Smooth muscle cell (in vitro differentiated cells): ENCODE measurements at regions not wholly inside any gene's neighbourhood (a gene's known extent, or its start where the extent isn't known, plus 50 kb on each side); places are given as distances from the start of the nearest gene placed in this dataset.

ENCODE experiments used
- DNase-seq: peaks from one replicate; lab custom pipeline; 2025; ENCODE audit not compliant: unreplicated experiment; lab: John Stamatoyannopoulos, UW
- H2AFZ ChIP-seq: fragments of 200-600 bp; sonication (generic); 2 replicates; pipeline ENCODE4 v1.6.0; 2016; ENCODE audit warnings: antibody characterized with exemption, low read depth, mild to moderate bottlenecking
- H3F3A ChIP-seq: fragments of 200-600 bp; sonication (generic); 2 replicates; pipeline ENCODE4 v1.6.0; 2017; ENCODE audit warnings: antibody characterized with exemption, low read depth
- H3K27ac ChIP-seq: fragments of 200-600 bp; sonication (generic); 2 replicates; pipeline ENCODE4 v1.5.1; 2016; ENCODE audit warnings: low read depth, mild to moderate bottlenecking
- H3K27me3 ChIP-seq: fragments of 200-600 bp; sonication (generic); 2 replicates; pipeline ENCODE4 v1.6.1; 2016; ENCODE audit warnings: low read depth, mild to moderate bottlenecking
- H3K36me3 ChIP-seq: fragments of 200-600 bp; sonication (generic); 2 replicates; pipeline ENCODE4 v1.5.1; 2016; ENCODE audit warnings: low read depth
- H3K4me1 ChIP-seq: fragments of 200-600 bp; sonication (generic); 2 replicates; pipeline ENCODE4 v1.5.1; 2016; ENCODE audit warnings: low read depth
- H3K4me2 ChIP-seq: fragments of 200-600 bp; sonication (generic); 2 replicates; pipeline ENCODE4 v1.6.0; 2016; ENCODE audit warnings: mild to moderate bottlenecking
- H3K4me3 ChIP-seq: fragments of 200-600 bp; sonication (generic); 2 replicates; pipeline ENCODE4 v1.5.1; 2016; ENCODE audit warnings: mild to moderate bottlenecking
- H3K79me2 ChIP-seq: fragments of 200-600 bp; sonication (generic); 2 replicates; pipeline ENCODE4 v1.6.0; 2016; ENCODE audit warnings: low read depth, mild to moderate bottlenecking
- H3K9ac ChIP-seq: fragments of 200-600 bp; sonication (generic); 2 replicates; pipeline ENCODE4 v1.6.0; 2016; ENCODE audit warnings: low read depth
- H3K9me3 ChIP-seq: fragments of 200-600 bp; sonication (generic); replicated peaks from 2 replicates; pipeline ENCODE4 v1.5.1; 2016; ENCODE audit warnings: low read depth
- H4K20me1 ChIP-seq: fragments of 200-600 bp; sonication (generic); 2 replicates; pipeline ENCODE4 v1.6.0; 2016; ENCODE audit warnings: low read depth
- CTCF ChIP-seq: fragments of 200-600 bp; sonication (generic); IDR thresholded peaks from 2 replicates; pipeline ENCODE4 v1.5.1; 2017; ENCODE audit warnings: borderline replicate concordance, mild to moderate bottlenecking, antibody characterized with exemption; ENCODE audit not compliant: insufficient read depth, poor library complexity, severe bottlenecking
- whole genome bisulfite sequencing: methylation state at CpG from one replicate; pipeline ENCODE4 v1.1.7; 2016; ENCODE audit warnings: low lambda C conversion rate; 5-methylcytosine and 5-hydroxymethylcytosine counted together

GRCh38 chr4:179601671-179602070 is 2159.4 kb upstream of the AGA start:
- H3K4me1 ChIP-seq: no peaks in the 10 kb centered on the region
- no peak overlapping the region for H3K27ac ChIP-seq
- no peaks in the 10 kb centered on the region for H4K20me1 ChIP-seq
- H3K27me3 ChIP-seq: no peaks in the 10 kb centered on the region
- H3K4me3 ChIP-seq: no peak overlapping the region
- 52% methylated on average over 2 of the region's 2 CpGs for WGBS
- H3F3A ChIP-seq: no peaks in the 10 kb centered on the region
- no peaks in the 10 kb centered on the region for H3K79me2 ChIP-seq
- H3K36me3 ChIP-seq: no peaks in the 10 kb centered on the region
- no peak for TF ChIP-seq CTCF
- DNase-seq: no peak
- no peak overlapping the region for H3K9ac ChIP-seq
- H2AFZ ChIP-seq: no peak overlapping the region
- no peaks in the 10 kb centered on the region for H3K9me3 ChIP-seq
- H3K4me2 ChIP-seq: no peak overlapping the region

- Histone ChIP-seq H3K4me1 (no peaks in the 10 kb centered on the region), H3K27me3 (no peaks in the 10 kb centered on the region), H3K9ac (no peak overlapping the region), H3K79me2 (no peaks in the 10 kb centered on the region), H3K4me2 (no peak overlapping the region), H2AFZ (peak overlapping the region; percentile 7), H3K9me3 (no peaks in the 10 kb centered on the region), H3K36me3 (no peaks in the 10 kb centered on the region), H3K4me3 (no peak overlapping the region), H4K20me1 (no peaks in the 10 kb centered on the region), H3F3A (no peaks in the 10 kb centered on the region), H3K27ac (no peak overlapping the region)
- TF ChIP-seq CTCF: no peak
- 88% methylated on average over 5 of the region's 5 CpGs for WGBS
- no peak for DNase-seq
Observed at GRCh38 chr4:179605196-179605595, 2163.0 kb upstream of the AGA start.

GRCh38 chr4:179607003-179607402 is 2164.8 kb upstream of the AGA start:
- Histone ChIP-seq H3K27me3 (no peaks in the 10 kb centered on the region), H4K20me1 (no peaks in the 10 kb centered on the region), H2AFZ (no peak overlapping the region), H3K27ac (no peak overlapping the region), H3K36me3 (no peaks in the 10 kb centered on the region), H3K9me3 (no peaks in the 10 kb centered on the region), H3K4me2 (no peak overlapping the region), H3K9ac (no peak overlapping the region), H3F3A (no peaks in the 10 kb centered on the region), H3K4me1 (no peaks in the 10 kb centered on the region), H3K79me2 (no peaks in the 10 kb centered on the region), H3K4me3 (no peak overlapping the region)
- no peak for DNase-seq
- TF ChIP-seq CTCF: no peak
- 88% methylated on average over 4 of the region's 4 CpGs for WGBS

GRCh38 chr4:179615704-179616103 is 2173.5 kb upstream of the AGA start:
- Histone ChIP-seq H2AFZ (peak overlapping the region; percentile 36), H4K20me1 (no peaks in the 10 kb centered on the region), H3K4me1 (no peaks in the 10 kb centered on the region), H3K27me3 (no peaks in the 10 kb centered on the region), H3K27ac (no peak overlapping the region), H3K4me3 (no peak overlapping the region), H3K4me2 (no peak overlapping the region), H3F3A (no peaks in the 10 kb centered on the region), H3K36me3 (no peaks in the 10 kb centered on the region), H3K79me2 (no peaks in the 10 kb centered on the region), H3K9ac (no peak overlapping the region), H3K9me3 (no peaks in the 10 kb centered on the region)
- WGBS: 87% methylated on average over 4 of the region's 4 CpGs
- no peak for DNase-seq
- no peak for TF ChIP-seq CTCF
